ENCODE measurements at regions not wholly inside any gene's neighbourhood (a gene's known extent, or its start where the extent isn't known, plus 50 kb on each side); places are given as distances from the start of the nearest gene placed in this dataset.
"Not testable (repeated sequence)": the region's sequence is repeated elsewhere in the genome, so short reads cannot be mapped to it uniquely, and the experiment has no call there.

GRCh38 chr1:120609015-120609573 is 114.7 kb upstream of the NBPF26 start:
- DNase-seq (ENCODE audit: extremely low read depth in 1 of 2, low read depth in 1 of 2) = not testable (repeated sequence)

GRCh38 chr1:120609834-120610233 is 113.9 kb upstream of the NBPF26 start:
- not testable (repeated sequence) for DNase-seq (ENCODE audit: extremely low read depth in 1 of 2, low read depth in 1 of 2)

GRCh38 chr1:120614931-120615639 is 108.7 kb upstream of the NBPF26 start:
- DNase-seq (ENCODE audit: extremely low read depth in 1 of 2, low read depth in 1 of 2) = not testable (repeated sequence)

DNA sequence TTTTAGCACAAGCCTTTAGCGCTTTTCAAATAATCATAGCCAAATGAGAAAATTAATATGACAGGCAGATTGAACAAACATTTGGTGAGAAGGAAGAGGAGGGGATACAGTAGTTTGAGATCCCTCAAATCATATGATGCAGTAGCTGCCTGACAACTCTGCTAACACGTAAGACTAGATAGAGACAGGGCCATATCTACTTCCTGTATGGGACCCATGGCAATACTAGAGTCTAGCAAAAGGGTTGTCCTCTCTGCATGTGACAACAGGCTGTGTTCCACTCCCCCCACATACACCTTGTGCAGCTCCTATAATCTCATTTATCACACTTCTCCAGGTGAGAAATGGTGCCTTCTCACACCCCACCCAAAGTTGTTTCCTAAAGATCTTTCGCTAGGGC is 106.3 kb upstream of the NBPF26 start:
- DNase-seq (ENCODE audit: extremely low read depth in 1 of 2, low read depth in 1 of 2) = not testable (repeated sequence)

GRCh38 chr1:120619867-120620692 is 103.7 kb upstream of the NBPF26 start:
- not testable (repeated sequence) for DNase-seq (ENCODE audit: extremely low read depth in 1 of 2, low read depth in 1 of 2)

GRCh38 chr1:120620693-120620969 is 103.1 kb upstream of the NBPF26 start:
- DNase-seq (ENCODE audit: extremely low read depth in 1 of 2, low read depth in 1 of 2) = not testable (repeated sequence)

DNA sequence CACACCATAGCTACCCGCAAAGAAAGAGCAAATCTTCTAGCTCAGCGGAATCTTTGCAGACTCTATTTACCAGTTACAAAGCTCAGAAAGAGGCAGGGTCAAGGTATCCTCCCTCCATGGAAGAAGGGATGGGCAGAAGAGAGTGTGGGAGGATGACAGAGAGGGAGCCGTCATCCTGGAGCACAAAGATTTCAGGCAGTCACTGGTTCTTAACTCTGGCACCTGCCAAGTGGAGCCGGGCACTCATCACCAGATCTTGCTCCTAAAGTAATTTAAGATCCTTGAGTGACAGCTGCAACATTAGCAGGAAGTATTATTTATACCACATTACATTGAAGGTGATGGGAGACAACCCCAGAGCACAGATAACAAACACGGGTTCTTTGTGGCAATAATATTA is 102.5 kb upstream of the NBPF26 start:
- not testable (repeated sequence) for DNase-seq (ENCODE audit: extremely low read depth in 1 of 2, low read depth in 1 of 2)

- not testable (repeated sequence) for DNase-seq (ENCODE audit: extremely low read depth in 1 of 2, low read depth in 1 of 2)
Measured at GRCh38 chr1:120623539-120623938, 100.2 kb upstream of the NBPF26 start.

DNA sequence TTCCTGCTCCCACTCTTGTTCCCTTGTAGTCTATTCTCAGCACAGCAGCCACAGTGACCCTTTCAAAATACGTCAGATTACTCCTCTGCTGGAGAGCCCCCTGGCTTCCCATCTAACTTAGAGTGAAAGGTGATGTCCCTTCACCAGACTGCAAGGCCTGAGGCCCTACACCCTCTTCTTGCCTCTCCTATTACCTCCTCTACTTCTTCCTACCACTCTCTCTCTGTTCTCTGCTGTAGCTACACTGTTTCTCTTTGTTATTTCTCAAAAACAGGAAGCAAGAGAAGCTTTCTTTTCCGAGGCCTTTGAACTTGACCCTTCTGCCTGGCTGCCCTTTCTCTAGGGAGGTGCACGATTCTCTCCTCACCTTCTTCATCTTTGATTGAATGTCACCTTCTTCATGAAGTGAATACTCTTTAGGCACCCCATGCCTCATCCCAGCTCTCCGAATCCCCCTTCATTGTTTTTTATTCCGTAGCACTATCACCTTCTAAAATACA is 99.1 kb upstream of the NBPF26 start:
- not testable (repeated sequence) for DNase-seq (ENCODE audit: extremely low read depth in 1 of 2, low read depth in 1 of 2)

- DNase-seq (ENCODE audit: extremely low read depth in 1 of 2, low read depth in 1 of 2) = not testable (repeated sequence)
Measured at GRCh38 chr1:120629832-120630455, 93.8 kb upstream of the NBPF26 start.

DNA sequence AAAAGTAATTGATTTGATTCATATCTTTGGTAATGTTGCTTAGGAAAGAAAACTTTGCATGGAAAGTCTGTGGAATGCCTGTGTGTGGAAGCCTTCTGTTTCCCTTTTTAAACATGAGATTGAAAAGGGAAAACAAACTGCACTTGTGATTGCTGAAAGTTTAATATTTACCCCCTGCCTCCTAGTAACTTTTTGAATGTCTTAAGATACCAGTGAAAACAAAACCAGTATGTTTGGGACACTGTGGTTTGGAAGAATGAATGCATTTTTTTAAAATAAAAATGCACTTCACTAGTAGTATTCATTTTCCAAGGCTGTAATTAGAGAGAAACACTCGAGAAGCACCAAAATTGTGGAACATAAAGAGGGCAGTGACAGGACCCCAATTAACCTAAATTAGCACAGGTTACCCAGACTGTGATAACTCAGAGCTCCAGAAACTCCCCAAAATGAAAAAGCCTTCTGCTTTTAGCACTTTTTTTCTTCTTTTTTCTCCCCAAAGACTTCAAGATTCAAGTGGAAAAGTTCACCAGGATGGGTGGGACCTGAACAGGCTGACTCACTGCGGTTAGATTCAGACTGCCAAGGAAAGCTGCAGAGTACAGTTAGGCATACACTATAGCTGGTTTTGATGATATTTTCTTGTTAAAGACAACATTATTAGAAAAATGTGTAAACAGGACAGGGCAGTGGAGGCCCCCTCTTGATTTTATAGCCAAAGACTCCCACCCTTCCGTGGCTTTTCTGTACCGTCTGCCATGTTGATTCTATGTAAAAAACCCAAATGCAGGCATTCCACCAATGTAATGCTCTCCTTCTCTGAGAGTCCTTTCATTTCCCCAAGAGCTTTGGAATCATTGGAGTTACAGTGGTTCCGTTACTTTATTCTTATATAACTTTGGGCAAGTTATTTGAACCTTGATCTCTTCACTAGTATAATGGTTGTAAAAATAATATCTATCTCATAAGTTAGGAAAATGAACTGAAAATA is 88.6 kb upstream of the NBPF26 start:
- not testable (repeated sequence) for DNase-seq (ENCODE audit: extremely low read depth in 1 of 2, low read depth in 1 of 2)

DNA sequence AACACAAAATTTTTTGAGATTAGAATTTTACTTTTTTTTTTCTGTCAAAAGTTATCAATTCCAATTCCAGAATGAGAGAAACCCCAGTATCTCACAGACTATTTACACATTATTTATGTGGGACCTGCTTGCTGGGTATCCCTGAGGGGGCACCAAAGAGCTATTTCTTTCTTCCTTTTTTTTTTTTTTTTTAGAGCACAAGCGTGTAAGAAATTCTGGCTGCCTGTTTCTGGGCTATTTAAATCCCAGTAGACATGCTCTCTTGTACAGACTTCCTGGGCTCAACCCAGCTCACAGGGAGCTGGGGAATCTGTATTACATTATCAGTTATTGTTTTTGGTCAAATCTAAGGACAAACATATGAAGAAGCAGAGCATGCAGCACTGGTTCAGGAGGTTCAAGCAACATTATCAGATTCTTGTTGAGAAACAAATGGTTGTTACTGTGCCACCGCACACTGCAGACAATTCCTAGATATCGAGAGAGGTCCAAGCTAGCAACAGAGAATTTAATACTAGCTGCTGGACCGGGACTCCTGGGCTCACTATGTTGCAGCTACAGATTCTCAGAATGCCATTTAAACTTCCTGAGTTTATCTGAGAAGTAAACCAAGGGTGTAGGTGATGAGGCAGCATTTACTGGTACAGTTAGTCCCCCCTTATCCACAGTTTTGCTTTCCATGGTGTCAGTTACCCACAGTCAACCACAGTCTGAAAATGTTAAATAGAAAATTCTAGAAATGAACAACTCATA is 83.3 kb upstream of the NBPF26 start:
- not testable (repeated sequence) for DNase-seq (ENCODE audit: extremely low read depth in 1 of 2, low read depth in 1 of 2)

DNA sequence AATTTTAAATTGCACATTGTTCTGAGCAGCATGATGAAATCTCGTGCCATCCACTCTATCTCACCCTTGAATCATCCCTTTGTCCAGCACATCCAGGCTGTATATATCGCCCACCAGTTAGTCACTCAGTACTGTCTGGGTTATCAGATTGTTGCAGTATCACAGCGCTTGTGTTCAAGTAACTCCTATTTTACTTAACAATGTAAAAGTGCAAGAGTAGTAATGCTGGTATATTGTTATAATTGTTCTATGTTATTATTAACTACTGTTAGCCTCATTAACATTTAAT is 82.8 kb upstream of the NBPF26 start:
- not testable (repeated sequence) for DNase-seq (ENCODE audit: extremely low read depth in 1 of 2, low read depth in 1 of 2)

GRCh38 chr1:120647182-120647581 is 76.6 kb upstream of the NBPF26 start:
- DNase-seq (ENCODE audit: extremely low read depth in 1 of 2, low read depth in 1 of 2) = not testable (repeated sequence)

DNA sequence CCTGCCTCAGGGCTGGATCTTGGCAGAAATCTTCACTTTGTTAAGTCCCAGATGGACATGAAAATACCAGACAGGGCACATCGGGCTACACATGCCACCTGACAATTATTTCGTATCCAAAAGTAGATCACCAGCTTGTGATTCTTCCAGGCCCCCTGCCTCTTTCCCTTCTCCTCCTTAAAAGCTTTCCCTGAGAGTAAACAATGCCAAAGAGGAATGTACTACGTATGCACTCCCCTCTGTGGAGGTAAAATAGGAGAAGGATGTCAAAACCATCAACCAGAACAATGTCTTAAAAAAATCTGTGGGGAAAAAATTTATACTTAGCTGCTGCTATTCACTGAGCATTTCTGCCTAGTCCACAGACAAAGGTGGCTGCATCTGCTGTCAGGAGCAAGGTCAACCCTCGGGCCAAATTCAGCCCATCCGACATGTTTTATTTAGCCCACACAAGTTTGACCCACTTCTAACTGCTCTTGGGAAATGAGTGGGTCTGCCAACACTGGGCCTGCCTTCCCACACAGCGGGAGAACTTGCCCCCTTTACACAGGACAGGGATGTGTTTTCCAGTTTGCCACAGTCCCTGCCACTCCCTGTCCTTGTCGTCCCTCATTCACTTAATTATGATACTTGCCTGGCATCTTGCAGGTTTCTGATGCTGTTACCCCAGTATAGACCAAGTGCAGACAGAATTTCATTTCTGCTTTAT is 74.7 kb upstream of the NBPF26 start:
- not testable (repeated sequence) for DNase-seq (ENCODE audit: extremely low read depth in 1 of 2, low read depth in 1 of 2)

GRCh38 chr1:120649730-120650129 is 74.0 kb upstream of the NBPF26 start:
- DNase-seq (ENCODE audit: extremely low read depth in 1 of 2, low read depth in 1 of 2) = not testable (repeated sequence)

GRCh38 chr1:120654114-120654513 is 69.6 kb upstream of the NBPF26 start:
- DNase-seq (ENCODE audit: extremely low read depth in 1 of 2, low read depth in 1 of 2) = not testable (repeated sequence)

- DNase-seq (ENCODE audit: extremely low read depth in 1 of 2, low read depth in 1 of 2) = not testable (repeated sequence)
Measured at GRCh38 chr1:120655394-120655793, 68.4 kb upstream of the NBPF26 start.

GRCh38 chr1:120656116-120656515 is 67.6 kb upstream of the NBPF26 start:
- not testable (repeated sequence) for DNase-seq (ENCODE audit: extremely low read depth in 1 of 2, low read depth in 1 of 2)
